Glomerular visceral epithelial cell (primary cell): ENCODE measurements at regions not wholly inside any gene's neighbourhood (a gene's known extent, or its start where the extent isn't known, plus 50 kb on each side); places are given as distances from the start of the nearest gene placed in this dataset.

Experiments used
- DNase-seq: peaks from one replicate; pipeline ENCODE4 v3.0.0-alpha.2; 2016; ENCODE audit errors: extremely low spot score

GRCh38 chr2:78023356-78023755, 501.2 kb upstream of the LRRTM4 start:
- DNase-seq, result no peak

- peak; percentile 87 for DNase-seq
These were observed 502.8 kb upstream of the LRRTM4 start for GRCh38 chr2:78024996-78025395.

DNA sequence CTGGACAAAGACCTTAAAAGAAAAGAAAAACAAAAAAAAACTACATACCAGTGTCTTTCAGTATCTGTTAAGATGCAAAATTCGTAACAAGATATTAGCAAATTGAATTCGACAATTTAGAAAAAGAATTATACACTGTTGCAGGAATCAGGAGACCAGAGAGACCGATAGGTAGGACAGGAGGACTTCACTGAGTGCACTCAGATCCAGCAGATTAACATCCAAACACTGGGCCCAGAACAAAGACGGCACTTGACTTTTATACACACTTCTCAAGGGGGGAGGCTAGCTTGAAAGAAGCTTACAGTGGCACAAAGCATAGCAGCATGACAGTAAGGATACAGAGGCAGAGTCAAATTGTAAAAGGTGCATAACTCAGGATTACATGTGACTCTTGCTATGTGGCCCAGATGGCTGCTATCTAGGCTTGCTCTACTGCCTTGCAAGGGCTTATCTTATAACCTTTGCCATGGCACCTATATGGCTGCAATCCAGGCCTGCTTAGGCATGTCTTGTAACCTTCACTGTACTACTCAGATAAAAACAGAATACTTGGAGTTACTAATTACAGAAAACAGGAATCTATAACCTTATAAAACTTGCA, 507.3 kb upstream of the LRRTM4 start:
- no peak for DNase-seq

GRCh38 chr2:78034706-78035105, 512.5 kb upstream of the LRRTM4 start:
- DNase-seq, result no peak

DNA sequence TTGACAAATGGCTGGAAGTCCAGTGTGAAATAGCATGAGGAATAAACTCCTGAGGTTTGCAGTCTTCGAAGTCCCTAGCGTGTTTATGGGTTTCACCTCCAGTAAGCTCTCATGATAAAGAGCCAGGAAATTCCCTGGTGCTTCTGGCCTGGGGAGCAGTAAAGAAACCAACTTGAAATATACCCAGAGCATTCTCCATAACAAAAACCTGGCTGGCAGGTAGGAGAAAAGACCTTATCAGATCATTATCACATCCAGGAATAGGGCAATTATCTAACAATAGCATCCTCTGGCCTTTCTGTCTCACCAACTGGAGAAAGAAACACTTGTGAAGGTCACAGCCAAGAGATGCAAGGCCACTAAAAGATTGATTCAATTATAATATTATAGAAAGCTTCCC, 513.6 kb upstream of the LRRTM4 start:
- no peak for DNase-seq

- no peak for DNase-seq
These were observed 529.3 kb upstream of the LRRTM4 start for GRCh38 chr2:78051480-78051879.

- no peak for DNase-seq
These were observed 534.8 kb upstream of the LRRTM4 start for GRCh38 chr2:78056976-78057375.

- peak; percentile 48 for DNase-seq
These were observed 539.1 kb upstream of the LRRTM4 start for GRCh38 chr2:78061301-78061700.

DNA sequence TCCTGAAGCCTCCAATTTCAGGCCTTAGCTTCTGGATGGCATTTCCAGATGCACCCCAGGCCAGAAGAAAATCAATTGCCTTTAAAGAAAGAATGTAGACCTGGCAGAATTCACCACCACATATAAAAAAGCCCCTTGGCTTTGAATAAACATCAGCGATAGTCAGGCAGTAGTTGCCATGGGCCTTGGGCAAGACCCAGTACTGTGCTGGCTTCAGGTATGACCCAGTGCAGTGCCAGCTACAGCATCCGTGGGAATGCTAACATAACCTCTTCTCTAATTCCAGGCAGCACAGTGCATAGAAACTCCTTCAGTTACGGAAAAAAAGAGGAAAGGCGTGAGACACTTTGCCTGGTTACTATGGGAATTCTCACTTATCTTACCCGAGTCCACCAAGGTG, 539.6 kb upstream of the LRRTM4 start:
- no peak for DNase-seq

DNA sequence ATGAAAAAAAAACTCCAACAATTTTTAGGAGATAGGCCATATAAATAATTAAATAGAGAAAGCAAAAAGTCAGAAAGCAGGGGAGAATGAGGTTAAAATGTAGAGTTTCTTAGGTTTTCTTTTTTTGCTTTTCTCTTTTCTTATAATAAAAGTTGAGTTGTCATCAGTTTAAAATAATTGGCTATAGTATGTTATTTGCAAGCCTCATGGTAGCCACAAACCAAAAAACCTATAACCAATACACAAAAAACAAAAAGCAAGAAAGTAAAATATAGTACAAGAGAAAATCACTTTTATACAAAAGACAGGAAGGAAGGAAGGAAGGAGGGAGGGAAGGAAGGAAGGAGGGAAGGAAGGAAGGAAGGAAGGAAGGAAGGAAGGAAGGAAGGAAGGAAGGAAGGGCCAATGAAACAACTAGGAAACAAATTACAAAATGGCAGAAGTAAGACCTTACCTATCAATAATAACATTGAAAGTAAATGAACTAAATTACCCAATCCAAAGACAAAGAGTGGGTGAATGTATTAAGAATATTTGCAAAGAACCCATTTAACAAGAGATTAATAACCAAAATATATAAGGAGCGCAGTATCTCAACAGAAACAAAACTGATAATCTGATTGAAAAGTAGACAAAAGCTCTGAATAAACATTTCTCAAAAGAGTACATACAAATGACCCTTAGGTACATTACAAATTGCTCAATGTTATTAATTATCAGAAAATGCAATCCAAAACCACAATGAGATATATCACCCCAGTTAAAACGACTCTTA, 541.3 kb upstream of the LRRTM4 start:
- DNase-seq, result no peak

GRCh38 chr2:78065366-78065765, 543.2 kb upstream of the LRRTM4 start:
- DNase-seq, result no peak

DNA sequence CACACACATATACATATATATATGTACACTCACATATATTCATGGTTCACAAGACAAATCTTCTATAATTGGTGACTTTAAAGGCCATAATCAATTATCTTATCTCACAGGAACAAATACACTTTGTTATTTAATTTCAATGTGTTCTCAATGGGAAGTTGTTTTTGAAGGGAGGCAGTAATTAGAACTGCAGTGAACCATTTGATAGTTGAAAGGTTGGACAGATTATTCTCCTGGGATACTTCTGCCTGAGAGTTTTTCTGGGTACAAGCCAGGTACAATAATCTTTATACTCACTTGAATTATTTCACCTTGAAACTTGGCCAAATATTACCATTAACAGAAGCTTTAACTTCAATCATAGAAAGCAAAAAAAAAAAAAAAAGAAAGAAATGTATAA, 546.6 kb upstream of the LRRTM4 start:
- DNase-seq, result no peak

DNA sequence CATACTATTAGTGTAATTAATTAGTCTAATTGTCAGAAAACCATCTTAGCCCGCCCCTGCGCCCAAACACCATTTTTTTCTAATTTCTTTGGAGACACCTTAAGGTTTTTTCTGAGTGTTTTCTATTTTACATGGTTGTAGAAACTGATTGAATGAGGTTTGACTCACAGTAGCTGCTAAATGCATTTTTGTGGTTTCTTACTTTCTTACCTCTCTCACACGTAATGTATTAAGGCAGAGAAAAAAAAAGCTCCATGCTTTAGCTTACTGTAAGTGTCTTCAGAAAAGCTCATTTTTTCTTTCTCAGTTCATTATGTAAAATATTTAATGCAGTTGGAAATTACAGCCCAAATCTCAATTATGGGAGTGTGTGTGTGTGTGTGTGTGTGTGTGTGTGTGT, 548.5 kb upstream of the LRRTM4 start:
- DNase-seq, result peak; percentile 37

DNA sequence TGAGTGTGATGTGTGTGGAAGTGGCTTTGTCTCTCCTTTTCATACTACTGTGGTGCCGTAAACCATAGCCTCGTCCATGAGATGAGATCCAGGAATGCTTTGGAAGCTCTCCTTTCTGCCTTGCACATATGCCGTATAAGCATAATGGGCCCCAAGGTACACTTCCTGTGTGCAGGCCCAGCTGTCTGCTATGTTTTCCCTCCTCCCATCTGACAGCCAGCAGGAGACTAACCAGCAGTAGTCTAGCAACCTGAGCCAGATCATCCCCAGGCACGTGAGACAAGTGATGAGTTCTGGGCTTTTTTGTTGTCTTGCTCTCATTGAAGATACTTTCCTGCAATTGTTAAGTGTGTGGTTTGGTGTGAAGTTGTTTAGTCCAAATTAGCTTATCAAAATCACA, 555.5 kb upstream of the LRRTM4 start:
- DNase-seq, result no peak

- DNase-seq, result no peak
These were observed 560.4 kb upstream of the LRRTM4 start for GRCh38 chr2:78082555-78082954.

DNA sequence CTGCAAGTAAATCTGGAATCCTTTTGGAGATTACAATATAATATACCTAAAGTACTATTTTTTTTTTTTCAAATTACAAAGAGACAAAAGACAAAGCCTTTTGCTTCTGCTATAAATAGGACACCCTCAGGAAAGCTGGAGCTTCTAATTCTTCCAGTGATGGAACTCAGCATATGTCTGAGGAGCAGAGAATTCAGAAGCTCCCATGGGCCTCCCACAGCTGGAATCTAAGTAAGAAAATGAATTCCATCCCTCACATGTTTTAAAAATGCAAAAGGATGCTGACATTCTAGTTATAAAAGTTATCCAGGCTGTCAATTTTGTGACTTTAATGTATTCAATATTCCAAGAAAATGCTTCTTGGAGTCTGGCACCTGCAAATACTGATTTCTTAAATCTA, 571.3 kb upstream of the LRRTM4 start:
- no peak for DNase-seq

- no peak for DNase-seq
These were observed 587.1 kb upstream of the LRRTM4 start for GRCh38 chr2:78109272-78109671.

DNA sequence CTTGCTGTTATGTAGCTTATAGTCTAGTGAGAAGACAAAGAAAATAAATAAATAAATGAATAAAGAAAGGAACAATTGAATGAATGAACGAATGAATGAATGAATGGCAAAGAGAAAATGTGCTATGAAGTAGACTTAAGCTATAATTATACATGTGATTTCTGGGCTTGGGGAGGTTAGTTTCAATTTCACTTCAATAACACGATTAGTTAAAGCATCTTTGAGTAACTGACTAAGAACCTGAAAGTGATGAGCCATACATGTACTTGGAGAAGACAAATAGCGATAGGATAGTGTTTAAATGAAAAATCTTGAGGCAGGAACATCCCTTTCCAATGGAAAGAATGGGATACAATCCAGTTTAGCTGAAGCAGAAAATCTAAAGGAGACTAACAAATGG, 593.1 kb upstream of the LRRTM4 start:
- DNase-seq, result no peak

DNA sequence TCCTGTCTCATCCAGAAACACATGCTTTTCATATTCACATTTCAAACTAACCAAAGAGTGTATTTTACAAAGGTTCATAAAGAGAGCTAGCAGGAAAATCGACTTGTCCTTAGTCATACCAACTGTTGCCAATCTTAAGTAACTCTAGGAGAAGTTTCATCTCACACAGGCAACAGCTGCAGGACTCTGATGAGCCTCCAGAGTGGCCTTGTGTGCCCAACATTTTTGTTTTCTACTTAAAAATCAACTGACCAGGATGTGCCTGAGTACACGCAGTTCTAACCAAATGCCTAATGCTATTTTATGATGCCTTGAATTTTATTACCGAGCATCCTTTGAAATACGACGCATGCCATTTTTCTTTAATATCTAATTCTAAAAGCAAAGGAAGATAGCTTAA, 595.9 kb upstream of the LRRTM4 start:
- no peak for DNase-seq

- DNase-seq, result no peak
These were observed 598.1 kb upstream of the LRRTM4 start for GRCh38 chr2:78120275-78120674.

DNA sequence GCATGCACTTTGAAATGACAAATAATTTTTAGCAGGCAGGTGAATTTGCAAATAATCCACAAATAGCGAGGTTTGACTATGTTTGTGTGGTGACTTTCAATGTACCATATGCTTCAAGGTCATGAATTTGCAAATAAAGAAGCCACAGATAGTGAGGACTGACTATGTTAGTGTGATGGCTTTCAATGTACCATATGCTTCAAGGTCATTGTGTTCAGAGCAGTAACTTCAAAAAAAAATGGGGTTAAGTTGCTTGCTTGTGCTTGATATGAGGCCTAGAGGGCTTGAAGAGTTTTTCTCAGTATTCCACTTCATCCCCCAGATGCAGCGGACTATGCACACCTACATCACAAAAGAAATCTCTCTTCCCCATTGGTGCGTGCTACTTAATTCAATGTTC, 602.9 kb upstream of the LRRTM4 start:
- no peak for DNase-seq

- DNase-seq, result no peak
These were observed 605.2 kb upstream of the LRRTM4 start for GRCh38 chr2:78127424-78127823.
